Endothelial cell of umbilical vein (primary cell): ENCODE measurements at regions not wholly inside any gene's neighbourhood (a gene's known extent, or its start where the extent isn't known, plus 50 kb on each side); places are given as distances from the start of the nearest gene placed in this dataset.

Experiments
- BruUV-seq: library from RNA; stranded (reverse); fragments of 400-500 nt; replicated peaks from 2 replicates; lab custom pipeline; 2021; lab: Mats Ljungman, UMichigan
- CTCF ChIA-PET: fragments of 300-600, 350-600 bp; sonication (Branson Sonifier 250); formaldehyde crosslinking; loops from one replicate; lab custom pipeline; 2021; ENCODE audit warnings: antibody characterized with exemption, inconsistent platforms; lab: Charles Lee
- POLR2A ChIA-PET: fragments of 300-600, 350-600 bp; sonication (Branson Sonifier 250); formaldehyde crosslinking; loops from one replicate; lab custom pipeline; 2021; ENCODE audit warnings: antibody characterized with exemption, inconsistent platforms; lab: Charles Lee
- DNase-seq: peaks from one replicate; pipeline ENCODE4 v3.0.0-alpha.2; 2011; ENCODE audit warnings: low read depth, low spot score
- FAIRE-seq: peaks from 2 replicates; lab custom pipeline; 2011; peaks lifted over from hg19 to GRCh38; lab: Jason Lieb, UNC
- H2AFZ ChIP-seq: 2 replicates; pipeline ENCODE4 v1.6.0; 2012; ENCODE audit warnings: low read depth, low read length, control low read depth, inconsistent platforms
- H3K27ac ChIP-seq: 2 replicates; pipeline ENCODE4 v1.5.1; 2011; ENCODE audit warnings: low read depth, mild to moderate bottlenecking, control low read depth, low read length, moderate library complexity; ENCODE audit not compliant: insufficient read depth
- H3K27me3 ChIP-seq, 2 experiments: 2 replicates each; pipeline versions ENCODE4 v1.6.0 to v1.6.1; 2011; ENCODE audit warnings: low read length in 2 of 2, mixed read lengths in 1 of 2; ENCODE audit not compliant: control insufficient read depth in 2 of 2, insufficient read depth in 2 of 2
- H3K36me3 ChIP-seq, 2 experiments: 2 replicates in 1 of 2; 3 replicates in 1 of 2; pipeline ENCODE4 v1.5.1; 2011; ENCODE audit warnings: low read length in 2 of 2, mild to moderate bottlenecking in 1 of 2, moderate library complexity in 1 of 2; ENCODE audit not compliant: control insufficient read depth in 2 of 2, insufficient read depth in 2 of 2; ENCODE audit errors: extremely low read depth in 1 of 2
- H3K4me1 ChIP-seq: 3 replicates; pipeline ENCODE4 v1.5.1; 2011; ENCODE audit warnings: mild to moderate bottlenecking, low read length; ENCODE audit not compliant: control insufficient read depth, insufficient read depth; ENCODE audit errors: extremely low read depth
- H3K4me2 ChIP-seq: 2 replicates; pipeline ENCODE4 v1.6.1; 2011; ENCODE audit warnings: low read length, control low read depth, mixed read lengths; ENCODE audit not compliant: insufficient read depth
- H3K4me3 ChIP-seq, 3 experiments: fragments of 200-600 bp in 1 of 3; sonication (generic), shearing (Covaris generic) in 1 of 3; replicated peaks in 1 of 3; 2 replicates each; pipeline ENCODE4 v1.5.1; 2011 to 2016; ENCODE audit warnings: control low read depth in 3 of 3, low read length in 3 of 3, mild to moderate bottlenecking in 2 of 3, inconsistent platforms in 1 of 3, low read depth in 1 of 3, moderate library complexity in 1 of 3; ENCODE audit not compliant: insufficient read depth in 1 of 3
- H3K79me2 ChIP-seq: 2 replicates; pipeline ENCODE4 v1.6.0; 2012; ENCODE audit warnings: low read length, inconsistent platforms; ENCODE audit not compliant: control insufficient read depth, insufficient read depth
- H3K9ac ChIP-seq: replicated peaks from 2 replicates; pipeline ENCODE3; 2011; ENCODE audit warnings: low read length, control low read depth; ENCODE audit not compliant: insufficient read depth; ENCODE audit errors: extremely low read depth
- H3K9me1 ChIP-seq: replicated peaks from 3 replicates; pipeline ENCODE4 v1.6.0; 2011; ENCODE audit warnings: mild to moderate bottlenecking, low read length; ENCODE audit not compliant: control insufficient read depth, insufficient read depth; ENCODE audit errors: extremely low read depth
- H3K9me3 ChIP-seq: replicated peaks from 2 replicates; pipeline ENCODE4 v1.5.1; 2012; ENCODE audit warnings: low read length, inconsistent platforms; ENCODE audit not compliant: control insufficient read depth, insufficient read depth
- H4K20me1 ChIP-seq: replicated peaks from 2 replicates; pipeline ENCODE3; 2011; ENCODE audit warnings: mild to moderate bottlenecking, low read length; ENCODE audit not compliant: control insufficient read depth, insufficient read depth; ENCODE audit errors: extremely low read depth
- EZH2 ChIP-seq: IDR thresholded peaks from 2 replicates; pipeline ENCODE4 v1.6.1; 2012; ENCODE audit warnings: borderline replicate concordance, low read depth, mild to moderate bottlenecking, moderate library complexity, low read length, inconsistent platforms; ENCODE audit not compliant: severe bottlenecking
- FOS ChIP-seq: IDR thresholded peaks from 2 replicates; pipeline ENCODE4 v1.6.1; 2011; ENCODE audit warnings: mild to moderate bottlenecking, low read length, moderate library complexity, borderline replicate concordance; ENCODE audit not compliant: insufficient read depth
- GATA2 ChIP-seq: IDR thresholded peaks from 2 replicates; pipeline ENCODE4 v1.7.0; 2011; ENCODE audit warnings: low read depth, mild to moderate bottlenecking, moderate library complexity, mixed read lengths, low read length; ENCODE audit not compliant: insufficient read length, insufficient read depth
- JUN ChIP-seq: IDR thresholded peaks from 2 replicates; pipeline ENCODE4 v1.6.1; 2011; ENCODE audit warnings: borderline replicate concordance, low read depth; ENCODE audit not compliant: insufficient read length, insufficient read depth
- MYC ChIP-seq: IDR thresholded peaks from one replicate; pipeline ENCODE4 v1.6.1; 2011; ENCODE audit warnings: mild to moderate bottlenecking, low read depth, low read length
- POLR2A ChIP-seq: IDR thresholded peaks from 2 replicates; pipeline ENCODE4 v1.6.1; 2012; ENCODE audit warnings: low read depth, mild to moderate bottlenecking, control low read depth, low read length
- POLR2AphosphoS5 ChIP-seq: IDR thresholded peaks from 2 replicates; pipeline ENCODE4 v1.6.1; 2012; ENCODE audit warnings: low read depth, mild to moderate bottlenecking, control low read depth, low read length, moderate library complexity; ENCODE audit not compliant: insufficient read depth
- dilution Hi-C: fragments of 300-500 bp; cut with MboI; formaldehyde crosslinking; loops from one replicate; pipeline ENCODE4 v1.15.0; 2019; ENCODE audit warnings: low sequenced_read_pairs; ENCODE audit not compliant: extremely low pct_ligation_motif_present
- intact Hi-C: fragments of 100-400 bp; cut with micrococcal nuclease; formaldehyde crosslinking; loops from one replicate; pipeline ENCODE4 v1.10.0; 2022
- TF ChIP-seq, protein P1 (sequence below): IDR thresholded peaks from 2 replicates; pipeline ENCODE4 v1.6.1; 2011; ENCODE audit not compliant: insufficient read depth, insufficient read length
- TF ChIP-seq, protein P2 (sequence below), 2 donors: IDR thresholded peaks; 1 replicate in 1 of 2; 2 replicates in 1 of 2; pipeline ENCODE4 v1.5.1; 2011; ENCODE audit warnings: low read length in 2 of 2, mild to moderate bottlenecking in 2 of 2, moderate library complexity in 2 of 2, control low read depth in 1 of 2, inconsistent platforms in 1 of 2, low read depth in 1 of 2; ENCODE audit not compliant: insufficient read depth in 1 of 2; ENCODE audit errors: extremely low read depth in 1 of 2

DNA sequence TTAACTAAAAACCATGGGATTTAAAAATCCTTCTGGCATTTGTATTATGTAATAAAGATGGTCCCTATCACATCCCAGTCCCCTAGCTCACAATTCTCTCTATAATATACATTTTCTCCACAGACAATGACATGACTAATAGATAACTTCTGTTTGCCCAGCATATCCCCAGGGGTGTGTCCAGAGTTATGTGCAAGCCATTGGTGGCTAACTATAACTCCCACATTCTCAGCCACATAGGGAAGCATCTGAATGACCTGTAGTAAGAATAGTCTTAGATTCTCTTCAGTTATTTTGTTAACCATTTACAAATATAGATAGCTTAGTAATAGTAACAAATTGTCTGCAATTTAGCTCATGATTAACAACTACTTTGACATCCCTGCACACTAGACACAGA, 52.2 kb upstream of the RBSN start:
- dilution Hi-C loops, result no loop called here
- Histone ChIP-seq H3K4me3 (no peak overlapping the region), H4K20me1 (no peaks in the 10 kb centered on the region), H3K4me2 (no peak overlapping the region), H3K9ac (no peak overlapping the region), H3K79me2 (no peaks in the 10 kb centered on the region), H2AFZ (no peak overlapping the region), H3K27ac (no peak overlapping the region), H3K9me1 (no peaks in the 10 kb centered on the region), H3K27me3 (peaks cover 16 to 25% of the 10 kb centered on the region in 2 experiments), H3K4me1 (peaks cover 11% of the 10 kb centered on the region), H3K9me3 (no peaks in the 10 kb centered on the region), H3K36me3 (no peaks in the 10 kb centered on the region)
- ChIA-PET POLR2A (no interaction called here), CTCF (no interaction called here)
- TF ChIP-seq POLR2AphosphoS5 (no peak), EZH2 (no peak), FOS (no peak), POLR2A (no peak), GATA2 (no peak), JUN (no peak), MYC (no peak)
- TF ChIP-seq, protein P1, sequence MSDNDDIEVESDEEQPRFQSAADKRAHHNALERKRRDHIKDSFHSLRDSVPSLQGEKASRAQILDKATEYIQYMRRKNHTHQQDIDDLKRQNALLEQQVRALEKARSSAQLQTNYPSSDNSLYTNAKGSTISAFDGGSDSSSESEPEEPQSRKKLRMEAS, result no peak
- TF ChIP-seq, protein P2, sequence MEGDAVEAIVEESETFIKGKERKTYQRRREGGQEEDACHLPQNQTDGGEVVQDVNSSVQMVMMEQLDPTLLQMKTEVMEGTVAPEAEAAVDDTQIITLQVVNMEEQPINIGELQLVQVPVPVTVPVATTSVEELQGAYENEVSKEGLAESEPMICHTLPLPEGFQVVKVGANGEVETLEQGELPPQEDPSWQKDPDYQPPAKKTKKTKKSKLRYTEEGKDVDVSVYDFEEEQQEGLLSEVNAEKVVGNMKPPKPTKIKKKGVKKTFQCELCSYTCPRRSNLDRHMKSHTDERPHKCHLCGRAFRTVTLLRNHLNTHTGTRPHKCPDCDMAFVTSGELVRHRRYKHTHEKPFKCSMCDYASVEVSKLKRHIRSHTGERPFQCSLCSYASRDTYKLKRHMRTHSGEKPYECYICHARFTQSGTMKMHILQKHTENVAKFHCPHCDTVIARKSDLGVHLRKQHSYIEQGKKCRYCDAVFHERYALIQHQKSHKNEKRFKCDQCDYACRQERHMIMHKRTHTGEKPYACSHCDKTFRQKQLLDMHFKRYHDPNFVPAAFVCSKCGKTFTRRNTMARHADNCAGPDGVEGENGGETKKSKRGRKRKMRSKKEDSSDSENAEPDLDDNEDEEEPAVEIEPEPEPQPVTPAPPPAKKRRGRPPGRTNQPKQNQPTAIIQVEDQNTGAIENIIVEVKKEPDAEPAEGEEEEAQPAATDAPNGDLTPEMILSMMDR (IDR thresholded peaks at IDR 0.05; ENCODE audit: extremely low read depth in 1 of 2, insufficient read depth in 1 of 2, low read depth in 1 of 2, low read length in 2 of 2), result no peak
- intact Hi-C loops, result no loop called here
- no TSS peak for BruUV-seq
- DNase-seq, result no peak
- FAIRE-seq, result no peak
